ENCODE measurements at regions not wholly inside any gene's neighbourhood (a gene's known extent, or its start where the extent isn't known, plus 50 kb on each side); places are given as distances from the start of the nearest gene placed in this dataset.

GRCh38 chr14:100645982-100646314, 58.7 kb upstream of the BEGAIN start:
- Histone ChIP-seq H3K79me2 (ENCODE audit: control insufficient read depth, insufficient read depth, low read length, poor library complexity) (no peaks in the 10 kb centered on the region), H3K14ac (ENCODE audit: low read length) (no peak overlapping the region), H2AK5ac (ENCODE audit: low read length) (no peak overlapping the region), H3K4me2 (ENCODE audit: low read length) (no peak overlapping the region), H3K4ac (ENCODE audit: low read depth, low read length) (no peak overlapping the region), H3K23ac (ENCODE audit: low read length) (no peak overlapping the region), H2BK5ac (ENCODE audit: low read depth, low read length, poor library complexity) (no peak overlapping the region), H4K12ac (ENCODE audit: low read depth, low read length) (no peak overlapping the region), H3K79me1 (ENCODE audit: low read length) (no peaks in the 10 kb centered on the region), H2BK120ac (ENCODE audit: insufficient read depth, low read length, poor library complexity) (no peak overlapping the region), H3K4me1 (ENCODE audit: control insufficient read depth in 1 of 2, insufficient read depth in 2 of 2, low read length in 2 of 2) (peaks cover 0 to 2% of the 10 kb centered on the region in 2 experiments), H4K91ac (ENCODE audit: low read depth, low read length) (no peak overlapping the region), H2BK12ac (ENCODE audit: low read length) (no peak overlapping the region), H3K27ac (ENCODE audit: low read depth, low read length) (no peak overlapping the region), H3K4me3 (ENCODE audit: low read depth, low read length) (no peak overlapping the region), H3K27me3 (ENCODE audit: insufficient read depth, low read length) (no peaks in the 10 kb centered on the region), H4K8ac (ENCODE audit: low read depth, low read length) (no peak overlapping the region), H3K9ac (ENCODE audit: low read length) (no peak overlapping the region), H3K18ac (ENCODE audit: low read length) (no peak overlapping the region), H2AFZ (ENCODE audit: insufficient read depth, low read length, poor library complexity) (no peak overlapping the region), H3K36me3 (ENCODE audit: control insufficient read depth in 1 of 2, insufficient read depth in 2 of 2, low read length in 2 of 2) (no peaks in the 10 kb centered on the region), H3K9me3 (ENCODE audit: insufficient read depth, low read depth, low read length) (no peaks in the 10 kb centered on the region)
- DNase-seq, result no peak
- WGBS (ENCODE audit: extremely low coverage, insufficient coverage, insufficient read length), result no CpG with 5 or more reads among the region's 3 CpGs

- Histone ChIP-seq H2BK120ac (ENCODE audit: insufficient read depth, low read length, poor library complexity) (no peak overlapping the region), H3K4me3 (ENCODE audit: low read depth, low read length) (peak overlapping the region; percentile 17), H3K4ac (ENCODE audit: low read depth, low read length) (no peak overlapping the region), H3K36me3 (ENCODE audit: control insufficient read depth in 1 of 2, insufficient read depth in 2 of 2, low read length in 2 of 2) (no peaks in the 10 kb centered on the region), H3K9ac (ENCODE audit: low read length) (no peak overlapping the region), H2BK12ac (ENCODE audit: low read length) (no peak overlapping the region), H3K27ac (ENCODE audit: low read depth, low read length) (no peak overlapping the region), H3K18ac (ENCODE audit: low read length) (no peak overlapping the region), H2AFZ (ENCODE audit: insufficient read depth, low read length, poor library complexity) (no peak overlapping the region), H4K12ac (ENCODE audit: low read depth, low read length) (no peak overlapping the region), H3K79me2 (ENCODE audit: control insufficient read depth, insufficient read depth, low read length, poor library complexity) (no peaks in the 10 kb centered on the region), H3K23ac (ENCODE audit: low read length) (no peak overlapping the region), H3K14ac (ENCODE audit: low read length) (no peak overlapping the region), H2AK5ac (ENCODE audit: low read length) (no peak overlapping the region), H4K8ac (ENCODE audit: low read depth, low read length) (no peak overlapping the region), H2BK5ac (ENCODE audit: low read depth, low read length, poor library complexity) (no peak overlapping the region), H3K79me1 (ENCODE audit: low read length) (no peaks in the 10 kb centered on the region), H3K27me3 (ENCODE audit: insufficient read depth, low read length) (no peaks in the 10 kb centered on the region), H4K91ac (ENCODE audit: low read depth, low read length) (no peak overlapping the region), H3K4me2 (ENCODE audit: low read length) (no peak overlapping the region), H3K9me3 (ENCODE audit: insufficient read depth, low read depth, low read length) (no peaks in the 10 kb centered on the region), H3K4me1 (ENCODE audit: control insufficient read depth in 1 of 2, insufficient read depth in 2 of 2, low read length in 2 of 2) (peaks cover 0 to 2% of the 10 kb centered on the region in 2 experiments)
- no CpG with 5 or more reads among the region's 2 CpGs for WGBS (ENCODE audit: extremely low coverage, insufficient coverage, insufficient read length)
- DNase-seq, result no peak
These were observed 61.4 kb upstream of the BEGAIN start for GRCh38 chr14:100648474-100649172.

DNA sequence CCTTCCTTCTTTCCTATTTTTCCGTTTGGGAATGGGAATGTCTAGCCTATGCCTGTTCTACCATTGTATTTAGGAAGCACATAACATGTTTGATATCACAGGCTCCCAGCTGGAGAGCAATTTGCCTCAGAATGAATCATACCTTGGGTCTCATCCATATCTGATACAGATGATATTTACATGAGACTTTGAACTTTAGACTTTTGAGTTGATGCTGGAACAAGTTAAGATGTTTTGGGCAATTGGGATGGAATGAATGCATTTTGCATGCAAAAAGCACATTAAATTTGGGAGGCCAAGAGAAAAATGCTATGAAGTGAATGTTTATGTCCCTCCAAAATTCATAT, 61.9 kb upstream of the BEGAIN start:
- Histone ChIP-seq H2BK120ac (ENCODE audit: insufficient read depth, low read length, poor library complexity) (no peak overlapping the region), H3K4ac (ENCODE audit: low read depth, low read length) (no peak overlapping the region), H3K36me3 (ENCODE audit: control insufficient read depth in 1 of 2, insufficient read depth in 2 of 2, low read length in 2 of 2) (no peaks in the 10 kb centered on the region), H3K27me3 (ENCODE audit: insufficient read depth, low read length) (no peaks in the 10 kb centered on the region), H3K4me3 (ENCODE audit: low read depth, low read length) (no peak overlapping the region), H3K27ac (ENCODE audit: low read depth, low read length) (no peak overlapping the region), H3K9me3 (ENCODE audit: insufficient read depth, low read depth, low read length) (no peaks in the 10 kb centered on the region), H3K79me1 (ENCODE audit: low read length) (no peaks in the 10 kb centered on the region), H2AK5ac (ENCODE audit: low read length) (no peak overlapping the region), H3K18ac (ENCODE audit: low read length) (no peak overlapping the region), H3K4me1 (ENCODE audit: control insufficient read depth in 1 of 2, insufficient read depth in 2 of 2, low read length in 2 of 2) (peaks cover 0 to 2% of the 10 kb centered on the region in 2 experiments), H4K8ac (ENCODE audit: low read depth, low read length) (no peak overlapping the region), H3K79me2 (ENCODE audit: control insufficient read depth, insufficient read depth, low read length, poor library complexity) (no peaks in the 10 kb centered on the region), H3K14ac (ENCODE audit: low read length) (no peak overlapping the region), H2AFZ (ENCODE audit: insufficient read depth, low read length, poor library complexity) (no peak overlapping the region), H2BK5ac (ENCODE audit: low read depth, low read length, poor library complexity) (no peak overlapping the region), H3K4me2 (ENCODE audit: low read length) (no peak overlapping the region), H4K12ac (ENCODE audit: low read depth, low read length) (no peak overlapping the region), H4K91ac (ENCODE audit: low read depth, low read length) (no peak overlapping the region), H3K23ac (ENCODE audit: low read length) (no peak overlapping the region), H3K9ac (ENCODE audit: low read length) (no peak overlapping the region), H2BK12ac (ENCODE audit: low read length) (no peak overlapping the region)
- DNase-seq, result no peak
- no CpG with 5 or more reads among the region's 1 CpG for WGBS (ENCODE audit: extremely low coverage, insufficient coverage, insufficient read length)

- no peak overlapping the region for H3K18ac ChIP-seq (ENCODE audit: low read length)
- H3K79me1 ChIP-seq (ENCODE audit: low read length), result no peaks in the 10 kb centered on the region
- H3K36me3 ChIP-seq (ENCODE audit: control insufficient read depth in 1 of 2, insufficient read depth in 2 of 2, low read length in 2 of 2), result no peaks in the 10 kb centered on the region
- H3K27ac ChIP-seq (ENCODE audit: low read depth, low read length), result no peak overlapping the region
- no peak overlapping the region for H2AFZ ChIP-seq (ENCODE audit: insufficient read depth, low read length, poor library complexity)
- H3K4me3 ChIP-seq (ENCODE audit: low read depth, low read length), result no peak overlapping the region
- H3K79me2 ChIP-seq (ENCODE audit: control insufficient read depth, insufficient read depth, low read length, poor library complexity), result no peaks in the 10 kb centered on the region
- H4K91ac ChIP-seq (ENCODE audit: low read depth, low read length), result no peak overlapping the region
- no peak for DNase-seq
- no CpG with 5 or more reads among the region's 2 CpGs for WGBS (ENCODE audit: extremely low coverage, insufficient coverage, insufficient read length)
- H3K23ac ChIP-seq (ENCODE audit: low read length), result no peak overlapping the region
- H2AK5ac ChIP-seq (ENCODE audit: low read length), result no peak overlapping the region
- no peak overlapping the region for H3K4ac ChIP-seq (ENCODE audit: low read depth, low read length)
- H3K27me3 ChIP-seq (ENCODE audit: insufficient read depth, low read length), result no peaks in the 10 kb centered on the region
- no peak overlapping the region for H2BK5ac ChIP-seq (ENCODE audit: low read depth, low read length, poor library complexity)
- no peak overlapping the region for H3K4me2 ChIP-seq (ENCODE audit: low read length)
- H4K12ac ChIP-seq (ENCODE audit: low read depth, low read length), result no peak overlapping the region
- no peaks in the 10 kb centered on the region for H3K9me3 ChIP-seq (ENCODE audit: insufficient read depth, low read depth, low read length)
- no peak overlapping the region for H4K8ac ChIP-seq (ENCODE audit: low read depth, low read length)
- no peak overlapping the region for H2BK120ac ChIP-seq (ENCODE audit: insufficient read depth, low read length, poor library complexity)
- H3K4me1 ChIP-seq (ENCODE audit: control insufficient read depth in 1 of 2, insufficient read depth in 2 of 2, low read length in 2 of 2), result peaks cover 0 to 4% of the 10 kb centered on the region in 2 experiments
- no peak overlapping the region for H2BK12ac ChIP-seq (ENCODE audit: low read length)
- H3K14ac ChIP-seq (ENCODE audit: low read length), result no peak overlapping the region
- no peak overlapping the region for H3K9ac ChIP-seq (ENCODE audit: low read length)
These were observed 64.8 kb upstream of the BEGAIN start for GRCh38 chr14:100651999-100652508.

Data from trophoblast cell (in vitro differentiated cells and primary cell).